OCI-LY1 (cell line): ENCODE measurements at regions not wholly inside any gene's neighbourhood (a gene's known extent, or its start where the extent isn't known, plus 50 kb on each side); places are given as distances from the start of the nearest gene placed in this dataset.

Source experiments
- CTCF ChIP-seq: fragments of 200-600 bp; sonication (generic), shearing (Covaris generic); IDR thresholded peaks from 2 replicates; pipeline ENCODE4 v1.5.1; 2017; ENCODE audit warnings: mild to moderate bottlenecking, antibody characterized with exemption, low read length, moderate library complexity, mixed read lengths
- EZH2 ChIP-seq: fragments of 200-600 bp; sonication (generic), shearing (Covaris generic); IDR thresholded peaks from 2 replicates; pipeline ENCODE4 v1.8.0; 2017; ENCODE audit warnings: borderline replicate concordance, mixed run types, mild to moderate bottlenecking, antibody characterized with exemption, low read length, moderate library complexity, mixed read lengths

- TF ChIP-seq CTCF (no peak), EZH2 (no peak)
These were observed 524.0 kb downstream of the CMPK2 start for GRCh38 chr2:6341588-6342129.
